HepG2 (cell line): ENCODE measurements at regions not wholly inside any gene's neighbourhood (a gene's known extent, or its start where the extent isn't known, plus 50 kb on each side); places are given as distances from the start of the nearest gene placed in this dataset.

ENCODE experiments used
- ARID5B ChIP-seq: IDR thresholded peaks from 2 replicates; pipeline ENCODE4 v1.4.0; 2020; ENCODE audit warnings: mild to moderate bottlenecking, missing genetic modification reagents
- PPARG ChIP-seq: conservative IDR thresholded peaks from 2 replicates; pipeline ENCODE4 v1.6.1; 2016; ENCODE audit warnings: missing biosample characterization, missing genetic modification reagents
- SALL2 ChIP-seq: sonication (generic); formaldehyde crosslinking; IDR thresholded peaks from 2 replicates; pipeline ENCODE4 v1.8.1; 2023; ENCODE audit warnings: mild to moderate bottlenecking, missing genetic modification reagents, inconsistent platforms
- SYNCRIP ChIP-seq: fragments of 200-400 bp; formaldehyde crosslinking; IDR thresholded peaks from 2 replicates; pipeline ENCODE4 v1.6.1; 2018; ENCODE audit warnings: mild to moderate bottlenecking, low read depth, low read length; ENCODE audit not compliant: insufficient read depth
- TERF1 ChIP-seq: sonication (generic); formaldehyde crosslinking; IDR thresholded peaks from 2 replicates; pipeline ENCODE4 v1.8.0; 2022; ENCODE audit warnings: mild to moderate bottlenecking, missing genetic modification reagents, moderate library complexity
- ZBTB46 ChIP-seq: sonication (generic); formaldehyde crosslinking; IDR thresholded peaks from 2 replicates; pipeline ENCODE4 v1.4.0; 2020; ENCODE audit warnings: mild to moderate bottlenecking, missing genetic modification reagents, borderline replicate concordance
- ZNF510 ChIP-seq: sonication (generic); formaldehyde crosslinking; IDR thresholded peaks from 2 replicates; pipeline ENCODE4 v1.4.0; 2020; ENCODE audit warnings: low read depth, mild to moderate bottlenecking, missing genetic modification reagents
- ZNF556 ChIP-seq: sonication (generic); formaldehyde crosslinking; IDR thresholded peaks from 2 replicates; pipeline ENCODE4 v1.4.0; 2020; ENCODE audit warnings: mild to moderate bottlenecking, missing genetic modification reagents, borderline replicate concordance

GRCh38 chr1:232222614-232223013 lies 407.3 kb downstream of the SIPA1L2 start (continued):
- no peak for TF ChIP-seq TERF1 (CRISPR knock-in tag)
- TF ChIP-seq ARID5B (CRISPR knock-in tag), result no peak
- TF ChIP-seq ZBTB46 (CRISPR knock-in tag), result no peak
- no peak for TF ChIP-seq ZNF510 (CRISPR knock-in tag)
- TF ChIP-seq SYNCRIP, result no peak
- no peak for TF ChIP-seq ZNF556
- TF ChIP-seq PPARG (CRISPR knock-in tag), result no peak
- no peak for TF ChIP-seq SALL2 (CRISPR knock-in tag)
